IPS DF 6.9 (cell line): ENCODE measurements at regions not wholly inside any gene's neighbourhood (a gene's known extent, or its start where the extent isn't known, plus 50 kb on each side); places are given as distances from the start of the nearest gene placed in this dataset.

Source experiments
- DNase-seq: peaks from one replicate; pipeline ENCODE4 v3.0.0-alpha.2; 2013; ENCODE audit warnings: low read depth, low spot score
- H3K27ac ChIP-seq: one replicate; pipeline ENCODE4 v1.5.1; 2013; ENCODE audit warnings: low read length, control low read depth
- H3K27me3 ChIP-seq: 2 replicates; pipeline ENCODE4 v1.6.1; 2013; ENCODE audit warnings: mild to moderate bottlenecking, low read length; ENCODE audit not compliant: control insufficient read depth, insufficient read depth
- H3K36me3 ChIP-seq: 2 replicates; pipeline ENCODE4 v1.6.1; 2013; ENCODE audit warnings: low read length; ENCODE audit not compliant: control insufficient read depth, insufficient read depth
- H3K4me1 ChIP-seq: 2 replicates; pipeline ENCODE4 v1.6.1; 2013; ENCODE audit warnings: low read length; ENCODE audit not compliant: control insufficient read depth, insufficient read depth
- H3K4me3 ChIP-seq: 2 replicates; pipeline ENCODE4 v1.5.1; 2013; ENCODE audit warnings: mild to moderate bottlenecking, low read length
- H3K9me3 ChIP-seq: 2 replicates; pipeline ENCODE4 v1.6.1; 2013; ENCODE audit warnings: low read length, inconsistent platforms; ENCODE audit not compliant: control insufficient read depth, insufficient read depth
- WGBS: extraction: QIAGEN DNeasy Blood & Tissue Kit; methylation state at CpG from one replicate; pipeline ENCODE4 v1.1.7; 2013; ENCODE audit warnings: mixed read lengths, missing lambda C conversion rate; ENCODE audit not compliant: insufficient read length, insufficient coverage; 5-methylcytosine and 5-hydroxymethylcytosine counted together

- Histone ChIP-seq H3K27ac (no peak overlapping the region), H3K4me3 (no peak overlapping the region), H3K27me3 (no peaks in the 10 kb centered on the region), H3K9me3 (no peaks in the 10 kb centered on the region; the same call in 1 of the 2 replicates), H3K36me3 (no peaks in the 10 kb centered on the region), H3K4me1 (no peaks in the 10 kb centered on the region; the same call in 1 of the 2 replicates)
- no CpG with 5 or more reads among the region's 1 CpG for WGBS
- DNase-seq, result no peak
Observed at GRCh38 chr12:20967756-20968155, 157.3 kb downstream of the SLCO1B3 start.

GRCh38 chr12:20969766-20970165 is 159.3 kb downstream of the SLCO1B3 start:
- WGBS, result no CpG with 5 or more reads among the region's 4 CpGs
- Histone ChIP-seq H3K27me3 (no peaks in the 10 kb centered on the region), H3K27ac (no peak overlapping the region), H3K36me3 (no peaks in the 10 kb centered on the region), H3K9me3 (no peaks in the 10 kb centered on the region; the same call in 1 of the 2 replicates), H3K4me3 (no peak overlapping the region), H3K4me1 (no peaks in the 10 kb centered on the region; the same call in 1 of the 2 replicates)
- DNase-seq, result no peak

- H3K36me3 ChIP-seq, result no peaks in the 10 kb centered on the region
- H3K27ac ChIP-seq, result no peak overlapping the region
- H3K9me3 ChIP-seq, result no peaks in the 10 kb centered on the region
- no CpG with 5 or more reads among the region's 1 CpG for WGBS
- H3K27me3 ChIP-seq, result no peaks in the 10 kb centered on the region
- no peak overlapping the region for H3K4me3 ChIP-seq
- no peaks in the 10 kb centered on the region; the same call in 1 of the 2 replicates for H3K4me1 ChIP-seq
- no peak for DNase-seq
Observed at GRCh38 chr12:20985399-20985798, 145.6 kb upstream of the SLCO1B1 start.

- WGBS, result no CpG with 5 or more reads among the region's 2 CpGs
Observed at GRCh38 chr12:21001778-21002177, 129.2 kb upstream of the SLCO1B1 start.

GRCh38 chr12:21025656-21026055 is 105.3 kb upstream of the SLCO1B1 start:
- DNase-seq, result no peak
- WGBS, result no CpG with 5 or more reads among the region's 1 CpG
- no peaks in the 10 kb centered on the region for H3K27me3 ChIP-seq
- H3K4me3 ChIP-seq, result no peak overlapping the region
- H3K27ac ChIP-seq, result no peak overlapping the region
- no peaks in the 10 kb centered on the region for H3K9me3 ChIP-seq
- H3K4me1 ChIP-seq, result no peaks in the 10 kb centered on the region
- no peaks in the 10 kb centered on the region for H3K36me3 ChIP-seq

More at GRCh38 chr12:21001778-21002177, 129.2 kb upstream of the SLCO1B1 start:
- no peaks in the 10 kb centered on the region for H3K9me3 ChIP-seq
- DNase-seq, result peak; percentile 2
- no peak overlapping the region for H3K4me3 ChIP-seq
- no peaks in the 10 kb centered on the region for H3K4me1 ChIP-seq
- H3K27me3 ChIP-seq, result no peaks in the 10 kb centered on the region
- H3K27ac ChIP-seq, result no peak overlapping the region
- H3K36me3 ChIP-seq, result no peaks in the 10 kb centered on the region

GRCh38 chr12:21026302-21026701 is 104.7 kb upstream of the SLCO1B1 start:
- Histone ChIP-seq H3K4me1 (no peaks in the 10 kb centered on the region), H3K9me3 (no peaks in the 10 kb centered on the region), H3K4me3 (no peak overlapping the region), H3K27ac (no peak overlapping the region), H3K36me3 (no peaks in the 10 kb centered on the region), H3K27me3 (no peaks in the 10 kb centered on the region)
- DNase-seq, result no peak
- no CpG with 5 or more reads among the region's 3 CpGs for WGBS

- no peak for DNase-seq
- no peak overlapping the region for H3K27ac ChIP-seq
- no peaks in the 10 kb centered on the region for H3K27me3 ChIP-seq
- WGBS, result no CpG with 5 or more reads among the region's 4 CpGs
- H3K36me3 ChIP-seq, result no peaks in the 10 kb centered on the region
- H3K4me3 ChIP-seq, result no peak overlapping the region
- no peaks in the 10 kb centered on the region for H3K9me3 ChIP-seq
- H3K4me1 ChIP-seq, result no peaks in the 10 kb centered on the region
Observed at GRCh38 chr12:21054334-21054733, 76.7 kb upstream of the SLCO1B1 start.

GRCh38 chr12:21065845-21066244 is 65.1 kb upstream of the SLCO1B1 start:
- Histone ChIP-seq H3K27me3 (no peaks in the 10 kb centered on the region), H3K36me3 (no peaks in the 10 kb centered on the region), H3K4me3 (no peak overlapping the region), H3K4me1 (no peaks in the 10 kb centered on the region), H3K27ac (no peak overlapping the region), H3K9me3 (no peaks in the 10 kb centered on the region)
- peak; percentile 11 for DNase-seq

- no peaks in the 10 kb centered on the region for H3K9me3 ChIP-seq
- H3K4me1 ChIP-seq, result no peaks in the 10 kb centered on the region
- no CpG with 5 or more reads among the region's 2 CpGs for WGBS
- no peaks in the 10 kb centered on the region for H3K36me3 ChIP-seq
- no peak overlapping the region for H3K27ac ChIP-seq
- H3K27me3 ChIP-seq, result no peaks in the 10 kb centered on the region
- DNase-seq, result no peak
- no peak overlapping the region for H3K4me3 ChIP-seq
Observed at GRCh38 chr12:21073129-21073528, 57.9 kb upstream of the SLCO1B1 start.

- no peaks in the 10 kb centered on the region for H3K36me3 ChIP-seq
- no peak overlapping the region for H3K4me3 ChIP-seq
- H3K9me3 ChIP-seq, result no peaks in the 10 kb centered on the region
- no peak for DNase-seq
- no peaks in the 10 kb centered on the region for H3K4me1 ChIP-seq
- WGBS, result no CpG with 5 or more reads among the region's 9 CpGs
- H3K27ac ChIP-seq, result no peak overlapping the region
- H3K27me3 ChIP-seq, result no peaks in the 10 kb centered on the region
Observed at GRCh38 chr12:21073822-21074460, 57.1 kb upstream of the SLCO1B1 start.
